Adrenal gland (tissue), 5 donors: ENCODE measurements at regions not wholly inside any gene's neighbourhood (a gene's known extent, or its start where the extent isn't known, plus 50 kb on each side); places are given as distances from the start of the nearest gene placed in this dataset.

Experiments
- CTCF ChIP-seq, 6 experiments: fragments of 450-650 bp in 4 of 6; fragments of 200-600 bp in 2 of 6; sonication (generic) in 1 of 6; IDR thresholded peaks; 1 replicate in 5 of 6; 2 replicates in 1 of 6; pipeline versions ENCODE4 v1.5.1 to v1.8.0; 2016 to 2021; ENCODE audit warnings: antibody characterized with exemption in 6 of 6, mild to moderate bottlenecking in 2 of 6, moderate library complexity in 1 of 6
- POLR2A ChIP-seq, 2 donors: fragments of 450-650 bp; IDR thresholded peaks; one replicate each; pipeline ENCODE4 v1.6.1; 2017; ENCODE audit warnings: antibody characterized with exemption in 2 of 2, mild to moderate bottlenecking in 2 of 2, moderate library complexity in 1 of 2
- donor health status: DM: no; HTN: no; CAD: no.

GRCh38 chr5:103918668-103919367 is 356.2 kb upstream of the NUDT12 start:
- no peak for TF ChIP-seq CTCF (IDR thresholded peaks at IDR 0.05)
- no peak for TF ChIP-seq POLR2A (IDR thresholded peaks at IDR 0.05)
